ENCODE measurements at regions not wholly inside any gene's neighbourhood (a gene's known extent, or its start where the extent isn't known, plus 50 kb on each side); places are given as distances from the start of the nearest gene placed in this dataset.

DNA sequence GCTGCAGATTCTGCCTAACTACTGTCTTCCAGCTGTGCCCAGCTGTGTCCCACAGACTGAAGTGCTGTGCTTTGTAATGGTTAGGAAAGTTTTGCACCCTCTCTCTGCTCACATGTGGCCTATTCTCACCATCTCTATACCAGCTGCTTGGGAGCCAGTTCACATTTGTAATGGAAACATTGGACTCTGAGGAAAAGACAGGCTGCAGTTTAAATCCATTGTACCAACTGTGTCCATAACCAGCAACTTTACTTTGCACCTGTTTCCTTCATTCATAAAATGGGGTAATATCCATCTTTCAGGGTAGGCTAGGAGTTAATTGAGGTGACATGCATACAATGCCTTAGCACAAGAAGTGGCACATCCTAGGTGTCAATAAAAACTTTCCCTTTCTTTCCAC, 344.0 kb downstream of the TNS1 start:
- TF ChIP-seq, protein P1, sequence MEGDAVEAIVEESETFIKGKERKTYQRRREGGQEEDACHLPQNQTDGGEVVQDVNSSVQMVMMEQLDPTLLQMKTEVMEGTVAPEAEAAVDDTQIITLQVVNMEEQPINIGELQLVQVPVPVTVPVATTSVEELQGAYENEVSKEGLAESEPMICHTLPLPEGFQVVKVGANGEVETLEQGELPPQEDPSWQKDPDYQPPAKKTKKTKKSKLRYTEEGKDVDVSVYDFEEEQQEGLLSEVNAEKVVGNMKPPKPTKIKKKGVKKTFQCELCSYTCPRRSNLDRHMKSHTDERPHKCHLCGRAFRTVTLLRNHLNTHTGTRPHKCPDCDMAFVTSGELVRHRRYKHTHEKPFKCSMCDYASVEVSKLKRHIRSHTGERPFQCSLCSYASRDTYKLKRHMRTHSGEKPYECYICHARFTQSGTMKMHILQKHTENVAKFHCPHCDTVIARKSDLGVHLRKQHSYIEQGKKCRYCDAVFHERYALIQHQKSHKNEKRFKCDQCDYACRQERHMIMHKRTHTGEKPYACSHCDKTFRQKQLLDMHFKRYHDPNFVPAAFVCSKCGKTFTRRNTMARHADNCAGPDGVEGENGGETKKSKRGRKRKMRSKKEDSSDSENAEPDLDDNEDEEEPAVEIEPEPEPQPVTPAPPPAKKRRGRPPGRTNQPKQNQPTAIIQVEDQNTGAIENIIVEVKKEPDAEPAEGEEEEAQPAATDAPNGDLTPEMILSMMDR (conservative IDR thresholded peaks at IDR 0.05 in 1 of 2, IDR thresholded peaks at IDR 0.05 in 1 of 2; ENCODE audit: extremely low read depth in 1 of 2, insufficient read depth in 1 of 2, low read depth in 1 of 2, low read length in 2 of 2), result no peak
- no peak for TF ChIP-seq EZH2 (IDR thresholded peaks at IDR 0.05; ENCODE audit: borderline replicate concordance, low read length)
